ENCODE measurements at regions not wholly inside any gene's neighbourhood (a gene's known extent, or its start where the extent isn't known, plus 50 kb on each side); places are given as distances from the start of the nearest gene placed in this dataset.

- TF ChIP-seq CTCF (IDR thresholded peaks at IDR 0.05 in 4 of 5, conservative IDR thresholded peaks at IDR 0.05 in 1 of 5) (no peak), POLR2A (IDR thresholded peaks at IDR 0.05) (no peak)
Observed at GRCh38 chr2:5977477-5977876, 285.3 kb downstream of the SOX11 start.

All from gastrocnemius medialis (tissue), 4 donors.